ENCODE measurements at regions not wholly inside any gene's neighbourhood (a gene's known extent, or its start where the extent isn't known, plus 50 kb on each side); places are given as distances from the start of the nearest gene placed in this dataset. TPM values are rescaled to one million over a fixed set of nuclear protein-coding genes. Genes with fewer than 3 reads are reported as not detected.
"Not testable (repeated sequence)": the region's sequence is repeated elsewhere in the genome, so short reads cannot be mapped to it uniquely, and the experiment has no call there.

DNA sequence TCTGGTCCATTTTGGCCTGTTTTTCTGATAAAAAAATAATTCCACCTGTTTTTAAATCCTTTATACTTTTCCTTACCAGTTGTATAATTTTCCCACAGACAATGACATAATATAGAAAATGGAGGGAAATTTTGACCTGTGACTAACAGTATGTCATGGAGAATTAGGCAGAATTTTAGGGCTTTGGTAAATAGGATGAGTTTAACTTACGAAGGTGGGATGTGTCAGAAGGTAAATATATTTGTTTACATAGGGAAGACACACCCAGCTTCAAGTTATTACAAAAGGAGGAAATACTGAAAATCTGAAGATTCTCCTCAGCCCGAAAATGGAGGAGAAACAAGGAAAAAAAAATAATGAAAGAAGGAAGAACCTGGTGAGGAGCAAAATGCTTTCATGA, 64.6 kb upstream of the PPP3CA start:
- ChIA-PET CTCF (interaction anchor here (1.0 kb wide), 1 partner anchor 16 kb away, joined by 3 read pairs; no protein-coding TSS in a partner anchor), POLR2A (no interaction called here)
- no peaks in the 10 kb centered on the region for H3K27me3 ChIP-seq (ENCODE audit: control insufficient read depth, insufficient read depth, low read length)
- no peak for DNase-seq (ENCODE audit: low read depth)
- TF ChIP-seq, protein P1, sequence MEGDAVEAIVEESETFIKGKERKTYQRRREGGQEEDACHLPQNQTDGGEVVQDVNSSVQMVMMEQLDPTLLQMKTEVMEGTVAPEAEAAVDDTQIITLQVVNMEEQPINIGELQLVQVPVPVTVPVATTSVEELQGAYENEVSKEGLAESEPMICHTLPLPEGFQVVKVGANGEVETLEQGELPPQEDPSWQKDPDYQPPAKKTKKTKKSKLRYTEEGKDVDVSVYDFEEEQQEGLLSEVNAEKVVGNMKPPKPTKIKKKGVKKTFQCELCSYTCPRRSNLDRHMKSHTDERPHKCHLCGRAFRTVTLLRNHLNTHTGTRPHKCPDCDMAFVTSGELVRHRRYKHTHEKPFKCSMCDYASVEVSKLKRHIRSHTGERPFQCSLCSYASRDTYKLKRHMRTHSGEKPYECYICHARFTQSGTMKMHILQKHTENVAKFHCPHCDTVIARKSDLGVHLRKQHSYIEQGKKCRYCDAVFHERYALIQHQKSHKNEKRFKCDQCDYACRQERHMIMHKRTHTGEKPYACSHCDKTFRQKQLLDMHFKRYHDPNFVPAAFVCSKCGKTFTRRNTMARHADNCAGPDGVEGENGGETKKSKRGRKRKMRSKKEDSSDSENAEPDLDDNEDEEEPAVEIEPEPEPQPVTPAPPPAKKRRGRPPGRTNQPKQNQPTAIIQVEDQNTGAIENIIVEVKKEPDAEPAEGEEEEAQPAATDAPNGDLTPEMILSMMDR (IDR thresholded peaks at IDR 0.05; ENCODE audit: insufficient read depth, low read depth, low read length), result no peak
- no peak overlapping the region for H3K4me3 ChIP-seq (ENCODE audit: low read depth, low read length)
- no peaks in the 10 kb centered on the region for H3K36me3 ChIP-seq (ENCODE audit: control insufficient read depth, insufficient read depth, low read length)

DNA sequence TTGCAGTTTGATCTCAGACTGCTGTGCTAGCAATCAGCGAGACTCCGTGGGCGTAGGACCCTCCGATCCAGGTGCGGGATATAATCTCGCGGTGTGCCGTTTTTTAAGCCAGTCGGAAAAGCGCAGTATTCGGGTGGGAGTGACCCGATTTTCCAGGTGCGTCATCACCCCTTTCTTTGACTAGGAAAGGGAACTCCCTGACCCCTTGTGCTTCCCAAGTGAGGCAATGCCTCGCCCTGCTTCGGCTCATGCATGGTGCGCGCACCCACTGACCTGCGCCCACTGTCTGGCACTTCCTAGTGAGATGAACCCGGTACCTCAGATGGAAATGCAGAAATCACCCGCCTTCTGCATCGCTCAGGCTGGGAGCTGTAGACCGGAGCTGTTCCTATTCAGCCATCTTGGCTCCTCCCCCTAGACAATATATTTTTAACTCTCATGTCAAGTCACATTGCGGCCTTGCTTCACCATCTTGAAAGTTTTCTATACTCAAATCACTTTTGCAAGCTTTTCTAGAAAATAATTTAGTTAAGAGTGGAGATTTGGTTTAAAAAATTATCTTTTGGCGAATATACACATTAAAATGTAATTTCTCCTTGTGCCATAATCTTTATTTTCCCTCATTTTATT, 64.1 kb upstream of the PPP3CA start:
- CTCF ChIA-PET; DNase-seq (ENCODE audit: low read depth); H3K27me3 ChIP-seq (ENCODE audit: control insufficient read depth, insufficient read depth, low read length); H3K4me3 ChIP-seq (ENCODE audit: low read depth, low read length); POLR2A ChIA-PET; H3K36me3 ChIP-seq (ENCODE audit: control insufficient read depth, insufficient read depth, low read length): not testable (repeated sequence)

DNA sequence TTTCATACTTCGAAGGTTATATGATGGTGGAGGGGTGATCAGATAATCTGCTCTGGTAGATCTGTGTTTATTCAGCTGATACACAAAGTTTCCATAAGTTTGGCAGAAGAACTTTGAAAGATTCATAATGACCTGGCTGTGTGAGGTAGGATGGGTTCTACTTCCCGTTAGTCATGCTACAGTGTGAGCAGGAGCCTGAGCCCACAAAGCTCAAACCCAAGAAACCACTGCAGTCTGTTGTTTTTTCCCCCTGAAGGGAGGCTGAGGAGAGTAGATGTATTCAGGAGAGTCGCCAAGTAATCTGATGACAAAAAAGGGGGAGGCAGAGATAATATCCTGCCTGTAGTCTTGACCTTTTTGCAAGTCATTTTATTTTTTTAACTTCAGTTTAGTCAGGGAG, 52.8 kb upstream of the PPP3CA start:
- CTCF ChIA-PET, result no interaction called here
- TF ChIP-seq, protein P1 (IDR thresholded peaks at IDR 0.05; ENCODE audit: insufficient read depth, low read depth, low read length), result no peak
- no peak overlapping the region for H3K4me3 ChIP-seq (ENCODE audit: low read depth, low read length)
- POLR2A ChIA-PET, result no interaction called here
- H3K36me3 ChIP-seq (ENCODE audit: control insufficient read depth, insufficient read depth, low read length), result no peaks in the 10 kb centered on the region
- DNase-seq (ENCODE audit: low read depth), result no peak
- H3K27me3 ChIP-seq (ENCODE audit: control insufficient read depth, insufficient read depth, low read length), result no peaks in the 10 kb centered on the region

DNA sequence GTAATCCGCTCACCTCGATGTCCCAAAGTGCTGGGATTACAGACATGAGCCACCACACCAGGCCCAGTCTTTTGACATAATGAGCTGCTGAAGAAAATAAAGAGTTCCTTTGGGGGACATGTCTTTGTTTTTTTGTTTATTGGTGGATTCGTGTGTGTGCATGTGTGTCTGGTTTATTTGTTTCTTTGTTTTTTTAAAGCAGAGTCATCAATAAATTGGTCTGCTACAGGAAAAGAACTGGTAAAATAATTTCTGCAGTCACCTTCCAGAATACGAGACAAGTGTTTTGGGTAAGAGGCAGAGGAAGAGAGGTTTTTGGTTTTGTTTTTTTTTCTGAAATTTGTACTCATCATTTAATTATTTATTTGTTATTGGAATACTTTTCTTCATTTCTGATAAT, 51.5 kb upstream of the PPP3CA start:
- POLR2A ChIA-PET, result no interaction called here
- no peaks in the 10 kb centered on the region for H3K27me3 ChIP-seq (ENCODE audit: control insufficient read depth, insufficient read depth, low read length)

More for the DNA sequence above, 51.5 kb upstream of the PPP3CA start:
- TF ChIP-seq, protein P1 (IDR thresholded peaks at IDR 0.05; ENCODE audit: insufficient read depth, low read depth, low read length), result no peak
- Histone ChIP-seq H3K4me3 (ENCODE audit: low read depth, low read length) (no peak overlapping the region), H3K36me3 (ENCODE audit: control insufficient read depth, insufficient read depth, low read length) (no peaks in the 10 kb centered on the region)
- CTCF ChIA-PET, result no interaction called here
- no peak for DNase-seq (ENCODE audit: low read depth)

Small RNAs in the stretch of these regions (small RNA-seq; reads per million reads assigned to genes)
- gene RNU6-462P (ENCODE audit: insufficient read length, low read depth, low replicate concordance), result not detected
